Mammary epithelial cell (primary cell): ENCODE measurements at regions not wholly inside any gene's neighbourhood (a gene's known extent, or its start where the extent isn't known, plus 50 kb on each side); places are given as distances from the start of the nearest gene placed in this dataset.

Experiments used
- EZH2 ChIP-seq: IDR thresholded peaks from 2 replicates; pipeline ENCODE4 v1.6.1; 2012; ENCODE audit warnings: low read length, inconsistent platforms, borderline replicate concordance
- TF ChIP-seq, protein P1 (sequence below), 2 donors: IDR thresholded peaks in 1 of 2; conservative IDR thresholded peaks in 1 of 2; 2 replicates each; pipeline ENCODE4 v1.5.1; 2011 to 2012; ENCODE audit warnings: inconsistent platforms in 2 of 2, low read length in 2 of 2, mild to moderate bottlenecking in 2 of 2, control low read depth in 1 of 2, low read depth in 1 of 2; ENCODE audit not compliant: insufficient read depth in 1 of 2; ENCODE audit errors: extremely low read depth in 1 of 2

DNA sequence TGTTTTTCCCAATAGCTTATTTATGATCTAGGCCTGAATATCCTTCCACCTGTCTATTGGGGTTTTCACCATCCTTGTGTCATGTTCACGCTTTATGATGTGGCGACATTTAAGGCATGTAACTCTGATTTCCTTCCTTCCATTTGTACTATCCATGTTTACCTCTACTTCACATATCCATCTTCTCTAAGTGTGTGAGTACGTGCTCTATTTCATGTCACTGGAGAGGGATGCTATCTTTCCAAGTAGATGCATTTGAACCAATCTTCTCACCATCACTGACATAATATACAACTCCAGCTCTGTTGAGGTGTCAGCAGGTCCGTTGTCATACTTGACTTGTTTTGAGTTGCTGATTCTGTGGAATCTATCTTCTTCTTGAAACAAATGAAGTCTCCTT is 283.2 kb downstream of the PTBP2 start:
- TF ChIP-seq, protein P1, sequence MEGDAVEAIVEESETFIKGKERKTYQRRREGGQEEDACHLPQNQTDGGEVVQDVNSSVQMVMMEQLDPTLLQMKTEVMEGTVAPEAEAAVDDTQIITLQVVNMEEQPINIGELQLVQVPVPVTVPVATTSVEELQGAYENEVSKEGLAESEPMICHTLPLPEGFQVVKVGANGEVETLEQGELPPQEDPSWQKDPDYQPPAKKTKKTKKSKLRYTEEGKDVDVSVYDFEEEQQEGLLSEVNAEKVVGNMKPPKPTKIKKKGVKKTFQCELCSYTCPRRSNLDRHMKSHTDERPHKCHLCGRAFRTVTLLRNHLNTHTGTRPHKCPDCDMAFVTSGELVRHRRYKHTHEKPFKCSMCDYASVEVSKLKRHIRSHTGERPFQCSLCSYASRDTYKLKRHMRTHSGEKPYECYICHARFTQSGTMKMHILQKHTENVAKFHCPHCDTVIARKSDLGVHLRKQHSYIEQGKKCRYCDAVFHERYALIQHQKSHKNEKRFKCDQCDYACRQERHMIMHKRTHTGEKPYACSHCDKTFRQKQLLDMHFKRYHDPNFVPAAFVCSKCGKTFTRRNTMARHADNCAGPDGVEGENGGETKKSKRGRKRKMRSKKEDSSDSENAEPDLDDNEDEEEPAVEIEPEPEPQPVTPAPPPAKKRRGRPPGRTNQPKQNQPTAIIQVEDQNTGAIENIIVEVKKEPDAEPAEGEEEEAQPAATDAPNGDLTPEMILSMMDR (conservative IDR thresholded peaks at IDR 0.05 in 1 of 2, IDR thresholded peaks at IDR 0.05 in 1 of 2; ENCODE audit: extremely low read depth in 1 of 2, insufficient read depth in 1 of 2, low read depth in 1 of 2, low read length in 2 of 2), result no peak
- TF ChIP-seq EZH2, result no peak
